ENCODE measurements at regions not wholly inside any gene's neighbourhood (a gene's known extent, or its start where the extent isn't known, plus 50 kb on each side); places are given as distances from the start of the nearest gene placed in this dataset.

- intact Hi-C loops (cut with micrococcal nuclease), result no loop called here
- no peaks in the 10 kb centered on the region for H3K4me1 ChIP-seq (ENCODE audit: insufficient read depth, low read length)
- H3K79me2 ChIP-seq (ENCODE audit: low read length), result no peaks in the 10 kb centered on the region
- ChIA-PET CTCF (no interaction called here), POLR2A (ENCODE audit: unreplicated experiment) (no interaction called here)
- no peak overlapping the region for H3K4me3 ChIP-seq (ENCODE audit: low read length)
- BruUV-seq (replicated peaks), result no TSS peak
- no peak overlapping the region for H3K9ac ChIP-seq (ENCODE audit: low read length)
- ATAC-seq (no peak), DNase-seq (no peak)
- H3K27me3 ChIP-seq (ENCODE audit: low read length), result no peaks in the 10 kb centered on the region
- no peak for TF ChIP-seq EZH2phosphoT487 (IDR thresholded peaks at IDR 0.05; ENCODE audit: borderline replicate concordance, low read length)
- TF ChIP-seq CTCF (conservative IDR thresholded peaks at IDR 0.05; ENCODE audit: low read depth, low read length), result no peak
- no peak overlapping the region for H2AFZ ChIP-seq (ENCODE audit: low read length)
- H3K4me2 ChIP-seq (ENCODE audit: low read length), result no peak overlapping the region
- H4K20me1 ChIP-seq (ENCODE audit: low read length), result no peaks in the 10 kb centered on the region
- no peaks in the 10 kb centered on the region for H3K36me3 ChIP-seq (ENCODE audit: low read depth, low read length)
- H3K27ac ChIP-seq (ENCODE audit: low read length), result no peak overlapping the region
- no peaks in the 10 kb centered on the region for H3F3A ChIP-seq (ENCODE audit: low read length, unreplicated experiment)
- no peaks in the 10 kb centered on the region for H3K9me3 ChIP-seq (ENCODE audit: low read length)
- H3K9me2 ChIP-seq (replicated peaks; ENCODE audit: low read length), result no peaks in the 10 kb centered on the region
These were observed 1040.8 kb upstream of the SEMA6D start for GRCh38 chr15:46676233-46677206.

- Histone ChIP-seq H3K4me3 (ENCODE audit: low read length) (no peak overlapping the region), H3F3A (ENCODE audit: low read length, unreplicated experiment) (no peaks in the 10 kb centered on the region), H2AFZ (ENCODE audit: low read length) (no peak overlapping the region), H3K36me3 (ENCODE audit: low read depth, low read length) (no peaks in the 10 kb centered on the region), H3K79me2 (ENCODE audit: low read length) (no peaks in the 10 kb centered on the region), H3K9me2 (replicated peaks; ENCODE audit: low read length) (no peaks in the 10 kb centered on the region), H3K9ac (ENCODE audit: low read length) (no peak overlapping the region), H3K9me3 (ENCODE audit: low read length) (no peaks in the 10 kb centered on the region), H3K27ac (ENCODE audit: low read length) (no peak overlapping the region), H3K4me1 (ENCODE audit: insufficient read depth, low read length) (no peaks in the 10 kb centered on the region), H4K20me1 (ENCODE audit: low read length) (no peaks in the 10 kb centered on the region), H3K4me2 (ENCODE audit: low read length) (no peak overlapping the region), H3K27me3 (ENCODE audit: low read length) (no peaks in the 10 kb centered on the region)
- no TSS peak for BruUV-seq (replicated peaks)
- CTCF ChIA-PET, result no interaction called here
- TF ChIP-seq CTCF (conservative IDR thresholded peaks at IDR 0.05; ENCODE audit: low read depth, low read length), result no peak
- no peak for TF ChIP-seq EZH2phosphoT487 (IDR thresholded peaks at IDR 0.05; ENCODE audit: borderline replicate concordance, low read length)
- TF ChIP-seq EZH2 (IDR thresholded peaks at IDR 0.05; ENCODE audit: low read length, unreplicated experiment), result no peak
- DNase-seq, result no peak
- no peak for ATAC-seq
- intact Hi-C loops (cut with micrococcal nuclease), result no loop called here
- POLR2A ChIA-PET (ENCODE audit: unreplicated experiment), result no interaction called here
These were observed 1039.8 kb upstream of the SEMA6D start for GRCh38 chr15:46677491-46677890.

GRCh38 chr15:46681901-46682300 lies 1035.4 kb upstream of the SEMA6D start:
- no peaks in the 10 kb centered on the region for H3K79me2 ChIP-seq (ENCODE audit: low read length)
- TF ChIP-seq CTCF (conservative IDR thresholded peaks at IDR 0.05; ENCODE audit: low read depth, low read length), result no peak
- TF ChIP-seq EZH2phosphoT487 (IDR thresholded peaks at IDR 0.05; ENCODE audit: borderline replicate concordance, low read length), result no peak
- no peak for TF ChIP-seq EZH2 (IDR thresholded peaks at IDR 0.05; ENCODE audit: low read length, unreplicated experiment)
- intact Hi-C loops (cut with micrococcal nuclease), result no loop called here

More at GRCh38 chr15:46681901-46682300, 1035.4 kb upstream of the SEMA6D start:
- no TSS peak for BruUV-seq (replicated peaks)
- DNase-seq, result no peak
- POLR2A ChIA-PET (ENCODE audit: unreplicated experiment), result no interaction called here
- Histone ChIP-seq H3K4me2 (ENCODE audit: low read length) (no peak overlapping the region), H3K4me3 (ENCODE audit: low read length) (no peak overlapping the region), H3K9ac (ENCODE audit: low read length) (no peak overlapping the region), H3K9me3 (ENCODE audit: low read length) (no peaks in the 10 kb centered on the region), H4K20me1 (ENCODE audit: low read length) (no peaks in the 10 kb centered on the region), H3K36me3 (ENCODE audit: low read depth, low read length) (no peaks in the 10 kb centered on the region), H3F3A (ENCODE audit: low read length, unreplicated experiment) (no peaks in the 10 kb centered on the region), H3K27ac (ENCODE audit: low read length) (no peak overlapping the region), H3K9me2 (replicated peaks; ENCODE audit: low read length) (no peaks in the 10 kb centered on the region), H2AFZ (ENCODE audit: low read length) (no peak overlapping the region), H3K27me3 (ENCODE audit: low read length) (no peaks in the 10 kb centered on the region), H3K4me1 (ENCODE audit: insufficient read depth, low read length) (no peaks in the 10 kb centered on the region)
- no peak for ATAC-seq
- CTCF ChIA-PET, result no interaction called here

Data from PC-3 (cell line).